ENCODE measurements at regions not wholly inside any gene's neighbourhood (a gene's known extent, or its start where the extent isn't known, plus 50 kb on each side); places are given as distances from the start of the nearest gene placed in this dataset.

- BruUV-seq (replicated peaks) = no TSS peak
- H3K36me3 ChIP-seq (ENCODE audit: insufficient read depth, low read length, poor library complexity, severe bottlenecking) = no peaks in the 10 kb centered on the region
- H3K9me3 ChIP-seq (ENCODE audit: low read depth, low read length, poor library complexity, severe bottlenecking) = no peaks in the 10 kb centered on the region
- peaks cover 7% of the 10 kb centered on the region for H3K4me1 ChIP-seq (ENCODE audit: insufficient read depth, low read length, poor library complexity, severe bottlenecking)
- no peak for DNase-seq (ENCODE audit: low spot score)
- intact Hi-C loops (cut with micrococcal nuclease; ENCODE audit: unreplicated experiment) = no loop called here
- ChIA-PET POLR2A (ENCODE audit: low non-redundant PET) (no interaction called here), CTCF (no interaction called here)
- H3K4me3 ChIP-seq (ENCODE audit: low read depth, low read length, poor library complexity, severe bottlenecking) = no peak overlapping the region
- H3K27me3 ChIP-seq (replicated peaks; ENCODE audit: insufficient read depth, low read depth, low read length, poor library complexity) = no peaks in the 10 kb centered on the region
- no peak overlapping the region for H3K27ac ChIP-seq (ENCODE audit: low read depth, low read length, poor library complexity, severe bottlenecking)
- TF ChIP-seq CTCF (conservative IDR thresholded peaks at IDR 0.05; ENCODE audit: low read depth, low read length) (no peak), EZH2 (IDR thresholded peaks at IDR 0.05; ENCODE audit: borderline replicate concordance, low read depth, low read length, poor library complexity, severe bottlenecking) (no peak)
These were observed 170.6 kb upstream of the PKDCC start for GRCh38 chr2:41877114-41877678.

DNA sequence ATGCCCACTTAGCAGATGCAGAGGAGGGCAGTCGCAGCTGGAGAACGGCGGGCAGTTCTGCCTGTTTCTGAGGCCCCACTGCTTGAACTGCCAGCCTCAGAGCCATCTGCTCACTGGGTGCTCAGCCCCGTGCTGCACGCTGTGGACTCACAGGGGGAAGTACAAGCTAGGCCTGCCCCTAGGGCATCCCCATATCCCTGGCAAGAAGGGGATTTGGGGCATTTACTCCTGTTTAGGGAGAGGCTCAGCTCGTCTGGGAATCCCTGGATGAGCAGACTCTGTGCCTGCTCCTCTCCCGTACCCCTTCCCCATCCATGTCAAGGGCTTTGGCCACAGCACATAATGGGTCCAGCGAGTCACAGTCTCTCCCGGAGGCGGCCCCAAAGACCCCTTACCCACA lies 169.8 kb upstream of the PKDCC start:
- intact Hi-C loops (cut with micrococcal nuclease; ENCODE audit: unreplicated experiment) = no loop called here

DNA sequence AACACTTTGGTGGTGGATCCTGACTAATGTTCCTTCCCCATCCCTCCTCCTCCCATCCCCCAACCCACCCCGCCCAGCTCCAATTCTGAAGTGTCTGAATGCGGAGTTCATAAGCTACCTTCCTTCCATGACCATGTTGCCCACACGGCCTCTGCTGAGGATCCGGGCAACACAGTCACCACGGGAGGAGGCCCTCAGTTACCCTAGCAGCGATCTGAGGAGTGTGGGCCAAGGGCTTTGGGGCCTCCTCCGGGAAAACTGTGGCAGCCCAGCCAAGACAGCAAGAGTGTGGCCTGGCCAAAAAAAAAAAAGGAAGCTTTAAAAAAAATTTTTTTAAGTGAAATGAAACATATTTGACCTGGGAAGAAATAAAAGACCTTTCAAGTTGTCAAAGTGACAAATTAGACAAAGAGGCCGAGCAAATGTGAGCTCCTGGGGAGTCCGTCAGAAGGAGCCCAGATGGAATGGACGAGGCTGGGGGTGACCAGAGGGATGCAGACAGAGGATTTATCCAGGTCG lies 169.0 kb upstream of the PKDCC start:
- H3K27ac ChIP-seq (ENCODE audit: low read depth, low read length, poor library complexity, severe bottlenecking) = no peak overlapping the region
- no TSS peak for BruUV-seq (replicated peaks)
- intact Hi-C loops (cut with micrococcal nuclease; ENCODE audit: unreplicated experiment) = no loop called here

More for the DNA sequence above, 169.8 kb upstream of the PKDCC start:
- no peak for DNase-seq (ENCODE audit: low spot score)
- no peak for TF ChIP-seq CTCF (conservative IDR thresholded peaks at IDR 0.05; ENCODE audit: low read depth, low read length)
- TF ChIP-seq EZH2 (IDR thresholded peaks at IDR 0.05; ENCODE audit: borderline replicate concordance, low read depth, low read length, poor library complexity, severe bottlenecking) = no peak
- CTCF ChIA-PET = no interaction called here
- no peaks in the 10 kb centered on the region for H3K9me3 ChIP-seq (ENCODE audit: low read depth, low read length, poor library complexity, severe bottlenecking)
- H3K4me1 ChIP-seq (ENCODE audit: insufficient read depth, low read length, poor library complexity, severe bottlenecking) = peaks cover 2% of the 10 kb centered on the region
- no peak overlapping the region for H3K4me3 ChIP-seq (ENCODE audit: low read depth, low read length, poor library complexity, severe bottlenecking)
- POLR2A ChIA-PET (ENCODE audit: low non-redundant PET) = no interaction called here
- no TSS peak for BruUV-seq (replicated peaks)
- H3K36me3 ChIP-seq (ENCODE audit: insufficient read depth, low read length, poor library complexity, severe bottlenecking) = no peaks in the 10 kb centered on the region
- H3K27ac ChIP-seq (ENCODE audit: low read depth, low read length, poor library complexity, severe bottlenecking) = no peak overlapping the region
- H3K27me3 ChIP-seq (replicated peaks; ENCODE audit: insufficient read depth, low read depth, low read length, poor library complexity) = no peaks in the 10 kb centered on the region

More for the DNA sequence above, 169.0 kb upstream of the PKDCC start:
- TF ChIP-seq CTCF (conservative IDR thresholded peaks at IDR 0.05; ENCODE audit: low read depth, low read length) (no peak), EZH2 (IDR thresholded peaks at IDR 0.05; ENCODE audit: borderline replicate concordance, low read depth, low read length, poor library complexity, severe bottlenecking) (no peak)
- POLR2A ChIA-PET (ENCODE audit: low non-redundant PET) = no interaction called here
- no peak overlapping the region for H3K4me3 ChIP-seq (ENCODE audit: low read depth, low read length, poor library complexity, severe bottlenecking)
- no peaks in the 10 kb centered on the region for H3K9me3 ChIP-seq (ENCODE audit: low read depth, low read length, poor library complexity, severe bottlenecking)
- no peak for DNase-seq (ENCODE audit: low spot score)
- H3K4me1 ChIP-seq (ENCODE audit: insufficient read depth, low read length, poor library complexity, severe bottlenecking) = no peaks in the 10 kb centered on the region
- no peaks in the 10 kb centered on the region for H3K27me3 ChIP-seq (replicated peaks; ENCODE audit: insufficient read depth, low read depth, low read length, poor library complexity)
- CTCF ChIA-PET = interaction anchor here (1.2 kb wide), 1 partner anchor 9 kb away, joined by 8 read pairs; no protein-coding TSS in a partner anchor
- H3K36me3 ChIP-seq (ENCODE audit: insufficient read depth, low read length, poor library complexity, severe bottlenecking) = no peaks in the 10 kb centered on the region

All from A673 (cell line).